ENCODE measurements at regions not wholly inside any gene's neighbourhood (a gene's known extent, or its start where the extent isn't known, plus 50 kb on each side); places are given as distances from the start of the nearest gene placed in this dataset.

- DNase-seq (no peak), ATAC-seq (no peak)
- Histone ChIP-seq H3K36me3 (no peaks in the 10 kb centered on the region), H3K27ac (no peak overlapping the region), H3K4me1 (no peaks in the 10 kb centered on the region), H3K27me3 (no peaks in the 10 kb centered on the region), H3K9me3 (no peaks in the 10 kb centered on the region), H3K4me3 (no peak overlapping the region)
- in situ Hi-C loops (cut with MboI; ENCODE audit: low sequenced_read_pairs in 4 of 4) (no loop called here), intact Hi-C loops (cut with DNase I; ENCODE audit: low total_unique reads) (no loop called here)
- TF ChIP-seq CTCF (IDR thresholded peaks at IDR 0.05 in 4 of 5, conservative IDR thresholded peaks at IDR 0.05 in 1 of 5) = no peak
- no peak for TF ChIP-seq POLR2A (IDR thresholded peaks at IDR 0.05)
These were observed 63.6 kb upstream of the NSMCE3 start for GRCh38 chr15:29333261-29333660.

- no peak for TF ChIP-seq CTCF (IDR thresholded peaks at IDR 0.05 in 4 of 5, conservative IDR thresholded peaks at IDR 0.05 in 1 of 5)
- no peak for TF ChIP-seq POLR2A (IDR thresholded peaks at IDR 0.05)
- no peaks in the 10 kb centered on the region for H3K4me1 ChIP-seq
- ATAC-seq = no peak
These were observed 62.0 kb upstream of the NSMCE3 start for GRCh38 chr15:29331669-29332068.

GRCh38 chr15:29331071-29331470 is 61.4 kb upstream of the NSMCE3 start:
- Histone ChIP-seq H3K36me3 (no peaks in the 10 kb centered on the region), H3K27ac (no peak overlapping the region), H3K9me3 (no peaks in the 10 kb centered on the region), H3K27me3 (no peaks in the 10 kb centered on the region), H3K4me3 (no peak overlapping the region), H3K4me1 (no peaks in the 10 kb centered on the region)
- no peak for DNase-seq
- no peak for ATAC-seq
- in situ Hi-C loops (cut with MboI; ENCODE audit: low sequenced_read_pairs in 4 of 4) (no loop called here), intact Hi-C loops (cut with DNase I; ENCODE audit: low total_unique reads) (no loop called here)
- no peak for TF ChIP-seq CTCF (IDR thresholded peaks at IDR 0.05 in 4 of 5, conservative IDR thresholded peaks at IDR 0.05 in 1 of 5)

More at GRCh38 chr15:29331669-29332068, 62.0 kb upstream of the NSMCE3 start:
- intact Hi-C loops (cut with DNase I; ENCODE audit: low total_unique reads) = no loop called here
- no peak overlapping the region for H3K27ac ChIP-seq
- no peak overlapping the region for H3K4me3 ChIP-seq
- no peaks in the 10 kb centered on the region for H3K9me3 ChIP-seq
- H3K27me3 ChIP-seq = no peaks in the 10 kb centered on the region
- in situ Hi-C loops (cut with MboI; ENCODE audit: low sequenced_read_pairs in 4 of 4) = no loop called here
- H3K36me3 ChIP-seq = no peaks in the 10 kb centered on the region
- DNase-seq = no peak

GRCh38 chr15:29324746-29325145 is 55.1 kb upstream of the NSMCE3 start:
- H3K27ac ChIP-seq = no peak overlapping the region
- no peaks in the 10 kb centered on the region for H3K36me3 ChIP-seq
- ATAC-seq (no peak), DNase-seq (no peak)
- no peak overlapping the region for H3K4me3 ChIP-seq
- in situ Hi-C loops (cut with MboI; ENCODE audit: low sequenced_read_pairs in 4 of 4) (loop anchor here in 1 of 4 donors (25.0 kb wide), 1 partner anchor 88 kb away; no protein-coding TSS in a partner anchor), intact Hi-C loops (cut with DNase I; ENCODE audit: low total_unique reads) (no loop called here)
- H3K9me3 ChIP-seq = no peaks in the 10 kb centered on the region
- H3K27me3 ChIP-seq = no peaks in the 10 kb centered on the region
- TF ChIP-seq CTCF (IDR thresholded peaks at IDR 0.05 in 4 of 5, conservative IDR thresholded peaks at IDR 0.05 in 1 of 5) = no peak
- TF ChIP-seq POLR2A (IDR thresholded peaks at IDR 0.05) = no peak
- H3K4me1 ChIP-seq = no peaks in the 10 kb centered on the region

- Histone ChIP-seq H3K4me1 (no peaks in the 10 kb centered on the region), H3K4me3 (no peak overlapping the region), H3K27ac (no peak overlapping the region), H3K27me3 (no peaks in the 10 kb centered on the region), H3K9me3 (no peaks in the 10 kb centered on the region), H3K36me3 (no peaks in the 10 kb centered on the region)
- no peak for TF ChIP-seq CTCF (IDR thresholded peaks at IDR 0.05 in 4 of 5, conservative IDR thresholded peaks at IDR 0.05 in 1 of 5)
- TF ChIP-seq POLR2A (IDR thresholded peaks at IDR 0.05) = no peak
- in situ Hi-C loops (cut with MboI; ENCODE audit: low sequenced_read_pairs in 4 of 4) (loop anchor here in 1 of 4 donors (25.0 kb wide), 1 partner anchor 89 kb away; no protein-coding TSS in a partner anchor), intact Hi-C loops (cut with DNase I; ENCODE audit: low total_unique reads) (no loop called here)
- no peak for DNase-seq
- no peak for ATAC-seq
These were observed 53.9 kb upstream of the NSMCE3 start for GRCh38 chr15:29323557-29323956.
